ENCODE measurements at regions not wholly inside any gene's neighbourhood (a gene's known extent, or its start where the extent isn't known, plus 50 kb on each side); places are given as distances from the start of the nearest gene placed in this dataset.

GRCh38 chr15:47990821-47991220, 130.0 kb upstream of the SLC24A5 start:
- intact Hi-C loops (cut with micrococcal nuclease): no loop called here

- intact Hi-C loops (cut with micrococcal nuclease): no loop called here
Observed at GRCh38 chr15:47991357-47991756, 129.4 kb upstream of the SLC24A5 start.

- intact Hi-C loops (cut with micrococcal nuclease): no loop called here
Observed at GRCh38 chr15:47993051-47993450, 127.7 kb upstream of the SLC24A5 start.

GRCh38 chr15:47997195-47998080, 123.4 kb upstream of the SLC24A5 start:
- intact Hi-C loops (cut with micrococcal nuclease): no loop called here

- intact Hi-C loops (cut with micrococcal nuclease): no loop called here
Observed at GRCh38 chr15:47998619-47999019, 122.2 kb upstream of the SLC24A5 start.

GRCh38 chr15:48001393-48002039, 119.3 kb upstream of the SLC24A5 start:
- intact Hi-C loops (cut with micrococcal nuclease): no loop called here

GRCh38 chr15:48002767-48003166, 118.0 kb upstream of the SLC24A5 start:
- intact Hi-C loops (cut with micrococcal nuclease): no loop called here

GRCh38 chr15:48003441-48003840, 117.3 kb upstream of the SLC24A5 start:
- intact Hi-C loops (cut with micrococcal nuclease): no loop called here

GRCh38 chr15:48005077-48005476, 115.7 kb upstream of the SLC24A5 start:
- intact Hi-C loops (cut with micrococcal nuclease): no loop called here

GRCh38 chr15:48006031-48006511, 114.7 kb upstream of the SLC24A5 start:
- intact Hi-C loops (cut with micrococcal nuclease): no loop called here

- intact Hi-C loops (cut with micrococcal nuclease): no loop called here
Observed at GRCh38 chr15:48010316-48010715, 110.5 kb upstream of the SLC24A5 start.

GRCh38 chr15:48012191-48012590, 108.6 kb upstream of the SLC24A5 start:
- intact Hi-C loops (cut with micrococcal nuclease): no loop called here

GRCh38 chr15:48016865-48017264, 103.9 kb upstream of the SLC24A5 start:
- intact Hi-C loops (cut with micrococcal nuclease): no loop called here

GRCh38 chr15:48017747-48018146, 103.0 kb upstream of the SLC24A5 start:
- intact Hi-C loops (cut with micrococcal nuclease): no loop called here

- intact Hi-C loops (cut with micrococcal nuclease): no loop called here
Observed at GRCh38 chr15:48020166-48020565, 100.6 kb upstream of the SLC24A5 start.

- intact Hi-C loops (cut with micrococcal nuclease): no loop called here
Observed at GRCh38 chr15:48021336-48022086, 99.3 kb upstream of the SLC24A5 start.

- intact Hi-C loops (cut with micrococcal nuclease): no loop called here
Observed at GRCh38 chr15:48025118-48025517, 95.7 kb upstream of the SLC24A5 start.

- intact Hi-C loops (cut with micrococcal nuclease): no loop called here
Observed at GRCh38 chr15:48028712-48029111, 92.1 kb upstream of the SLC24A5 start.

- intact Hi-C loops (cut with micrococcal nuclease): no loop called here
Observed at GRCh38 chr15:48029642-48030041, 91.1 kb upstream of the SLC24A5 start.

GRCh38 chr15:48031466-48031865, 89.3 kb upstream of the SLC24A5 start:
- intact Hi-C loops (cut with micrococcal nuclease): no loop called here

- intact Hi-C loops (cut with micrococcal nuclease): no loop called here
Observed at GRCh38 chr15:48031973-48032372, 88.8 kb upstream of the SLC24A5 start.

GRCh38 chr15:48032911-48033310, 87.9 kb upstream of the SLC24A5 start:
- intact Hi-C loops (cut with micrococcal nuclease): no loop called here
